ENCODE measurements at regions not wholly inside any gene's neighbourhood (a gene's known extent, or its start where the extent isn't known, plus 50 kb on each side); places are given as distances from the start of the nearest gene placed in this dataset.
A peak's percentile ranks its signal among the peaks of the same experiment; 100 is the strongest.

DNA sequence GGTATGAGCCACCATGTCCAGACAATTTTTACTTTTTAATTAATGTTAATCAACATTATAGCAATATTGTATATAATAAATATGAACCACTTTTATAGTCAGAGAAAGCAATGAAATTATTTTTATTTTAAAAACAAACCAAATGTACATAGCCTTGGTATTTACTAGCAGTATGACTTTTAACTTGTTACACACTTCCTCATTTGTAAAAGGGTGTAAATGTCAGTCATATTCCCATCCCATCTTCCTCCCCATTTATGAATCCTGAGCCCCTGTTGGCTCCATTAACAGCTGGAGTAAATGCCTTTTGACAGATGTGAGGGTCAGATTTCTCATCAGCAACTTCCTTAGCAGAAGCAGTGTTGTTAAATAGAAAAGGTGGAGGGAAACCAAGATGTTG lies 179.6 kb upstream of the SPRY1 start:
- POLR2A ChIA-PET, result no interaction called here
- H3K9me3 Mint-ChIP-seq, result no peaks in the 10 kb centered on the region
- H3K27ac Mint-ChIP-seq, result peak overlapping the region in 1 of 8 donors; percentile 38

DNA sequence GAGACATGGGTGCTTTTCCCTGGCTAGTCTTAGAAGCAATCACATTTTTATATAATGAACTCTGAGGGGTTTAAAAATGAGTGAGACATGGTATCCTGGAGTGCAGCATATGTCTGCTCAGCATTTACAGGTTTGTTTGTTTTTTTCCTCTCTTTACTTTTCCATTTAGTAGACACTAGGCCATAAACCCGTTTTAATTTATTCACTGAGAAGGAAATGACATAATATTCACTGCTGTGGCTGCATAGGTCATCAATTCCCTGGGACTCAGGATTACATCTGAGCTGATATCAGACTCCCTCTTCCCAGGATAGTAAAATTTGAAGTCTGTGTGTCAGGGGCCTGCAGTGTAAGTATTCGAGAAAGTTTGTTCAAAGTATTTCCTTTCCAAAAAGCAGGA lies 178.9 kb upstream of the SPRY1 start:
- H3K4me3 ChIP-seq (ENCODE audit: low read length), result no peak overlapping the region
- ChIA-PET CTCF (no interaction called here), POLR2A (no interaction called here)
- DNase-seq, result no peak
- H3K9me3 Mint-ChIP-seq, result no peaks in the 10 kb centered on the region
- no peaks in the 10 kb centered on the region for H3K27me3 Mint-ChIP-seq
- H3K27me3 ChIP-seq (ENCODE audit: insufficient read depth, low read length, poor library complexity, severe bottlenecking), result no peaks in the 10 kb centered on the region
- no peaks in the 10 kb centered on the region for H3K4me1 Mint-ChIP-seq
- no peak overlapping the region for H3K27ac ChIP-seq (ENCODE audit: low read depth, low read length)
- no peaks in the 10 kb centered on the region for H3K36me3 ChIP-seq (ENCODE audit: insufficient read depth, low read length)
- no peaks in the 10 kb centered on the region for H3K4me1 ChIP-seq (ENCODE audit: insufficient read depth, low read length)
- peaks cover 0 to 12% (median 6%) of the 10 kb centered on the region in 3 donors for H3K36me3 Mint-ChIP-seq
- no peak overlapping the region for H3K4me3 Mint-ChIP-seq
- no peaks in the 10 kb centered on the region for H3K9me3 ChIP-seq (ENCODE audit: low read length)
- H3K27ac Mint-ChIP-seq, result peak overlapping the region in 1 of 8 donors; percentile 51

More for the DNA sequence above, 179.6 kb upstream of the SPRY1 start:
- no peak for DNase-seq
- no peaks in the 10 kb centered on the region for H3K27me3 ChIP-seq (ENCODE audit: insufficient read depth, low read length, poor library complexity, severe bottlenecking)
- no peaks in the 10 kb centered on the region for H3K4me1 ChIP-seq (ENCODE audit: insufficient read depth, low read length)
- CTCF ChIA-PET, result no interaction called here
- no peak overlapping the region for H3K4me3 ChIP-seq (ENCODE audit: low read length)
- Mint-ChIP-seq H3K36me3 (peaks cover 2 to 6% (median 5%) of the 10 kb centered on the region in 3 donors), H3K4me3 (no peak overlapping the region), H3K4me1 (no peaks in the 10 kb centered on the region), H3K27me3 (no peaks in the 10 kb centered on the region)
- H3K36me3 ChIP-seq (ENCODE audit: insufficient read depth, low read length), result no peaks in the 10 kb centered on the region
- no peaks in the 10 kb centered on the region for H3K9me3 ChIP-seq (ENCODE audit: low read length)
- no peak overlapping the region for H3K27ac ChIP-seq (ENCODE audit: low read depth, low read length)

DNA sequence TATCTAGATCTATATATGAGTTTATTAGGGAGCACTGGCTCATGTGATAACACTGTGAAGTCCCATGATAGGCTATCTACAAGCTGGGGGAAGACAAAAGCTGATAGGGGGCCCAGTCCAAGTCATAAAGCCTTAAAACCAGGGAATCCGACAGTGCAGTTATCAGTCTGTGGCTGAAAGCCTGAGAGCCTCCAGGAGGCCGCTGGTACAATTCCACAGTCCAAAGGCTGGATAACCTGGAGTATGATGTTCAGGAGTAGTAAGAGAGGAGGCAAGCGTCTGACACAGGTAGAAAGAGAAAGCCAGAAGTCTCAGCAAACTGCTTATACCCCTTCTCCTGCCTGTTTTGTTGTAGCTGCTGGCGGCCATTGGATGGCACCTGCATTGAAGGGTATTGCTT lies 177.6 kb upstream of the SPRY1 start:
- Histone ChIP-seq H3K4me1 (ENCODE audit: insufficient read depth, low read length) (no peaks in the 10 kb centered on the region), H3K27ac (ENCODE audit: low read depth, low read length) (no peak overlapping the region), H3K4me3 (ENCODE audit: low read length) (no peak overlapping the region), H3K9me3 (ENCODE audit: low read length) (no peaks in the 10 kb centered on the region), H3K27me3 (ENCODE audit: insufficient read depth, low read length, poor library complexity, severe bottlenecking) (no peaks in the 10 kb centered on the region), H3K36me3 (ENCODE audit: insufficient read depth, low read length) (no peaks in the 10 kb centered on the region)
- DNase-seq, result no peak
- Mint-ChIP-seq H3K4me3 (no peak overlapping the region), H3K36me3 (peaks cover 1 to 25% (median 18%) of the 10 kb centered on the region in 3 donors), H3K9me3 (peaks cover 0 to 3% (median 0%) of the 10 kb centered on the region in 5 donors), H3K27me3 (no peaks in the 10 kb centered on the region), H3K4me1 (no peaks in the 10 kb centered on the region), H3K27ac (no peak overlapping the region)
- ChIA-PET POLR2A (no interaction called here), CTCF (no interaction called here)

DNA sequence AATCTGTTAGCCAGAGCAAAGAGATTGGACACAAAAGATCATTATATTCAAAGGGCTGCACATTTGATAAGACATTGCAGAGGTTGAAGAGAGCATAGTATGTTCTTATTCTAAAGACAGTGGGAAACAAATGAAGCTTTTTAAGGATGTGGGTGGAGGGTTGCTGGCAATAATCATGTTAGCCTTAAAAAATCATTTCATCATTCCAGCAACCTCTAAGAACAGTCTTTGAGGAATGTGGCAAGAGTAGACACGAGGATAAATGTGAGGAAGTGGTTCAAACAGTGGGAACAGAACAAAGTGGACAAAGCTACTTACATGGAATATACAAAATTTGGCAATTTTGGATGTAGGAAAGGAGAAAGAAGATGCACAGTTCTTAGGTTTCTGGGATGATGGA lies 167.3 kb upstream of the SPRY1 start:
- Histone ChIP-seq H3K4me1 (ENCODE audit: insufficient read depth, low read length) (no peaks in the 10 kb centered on the region), H3K27ac (ENCODE audit: low read depth, low read length) (no peak overlapping the region), H3K36me3 (ENCODE audit: insufficient read depth, low read length) (no peaks in the 10 kb centered on the region), H3K27me3 (ENCODE audit: insufficient read depth, low read length, poor library complexity, severe bottlenecking) (no peaks in the 10 kb centered on the region), H3K9me3 (ENCODE audit: low read length) (no peaks in the 10 kb centered on the region), H3K4me3 (ENCODE audit: low read length) (no peak overlapping the region)
- ChIA-PET POLR2A (no interaction called here), CTCF (no interaction called here)
- Mint-ChIP-seq H3K4me3 (no peak overlapping the region), H3K27me3 (peaks cover 0 to 3% of the 10 kb centered on the region in 2 donors), H3K9me3 (peaks cover 0 to 2% (median 0%) of the 10 kb centered on the region in 5 donors), H3K36me3 (peaks cover 19 to 68% (median 22%) of the 10 kb centered on the region in 3 donors), H3K4me1 (peaks cover 0 to 6% (median 1%) of the 10 kb centered on the region in 3 donors), H3K27ac (no peak overlapping the region)
- no peak for DNase-seq

DNA sequence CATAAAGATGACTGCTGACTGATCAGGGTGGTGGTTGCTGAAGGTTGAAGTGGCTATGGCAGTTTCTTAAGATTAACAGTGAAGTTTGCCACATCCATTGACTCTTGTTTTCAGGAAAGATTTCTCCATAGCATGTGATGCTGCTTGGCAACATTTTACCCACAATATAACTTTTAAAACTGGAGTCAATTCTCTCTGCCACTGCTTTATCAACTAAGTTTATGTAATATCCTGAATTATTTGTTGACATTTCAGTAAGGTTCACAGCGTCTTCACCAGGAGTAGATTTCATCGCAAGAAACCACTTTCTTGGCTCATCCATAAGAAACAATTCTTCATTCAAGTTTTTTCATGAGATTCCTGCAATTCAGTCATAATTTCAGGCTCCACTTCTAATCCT lies 166.5 kb upstream of the SPRY1 start:
- ChIA-PET CTCF (no interaction called here), POLR2A (no interaction called here)
- Mint-ChIP-seq H3K4me1 (peaks cover 0 to 6% (median 1%) of the 10 kb centered on the region in 3 donors), H3K27me3 (peaks cover 0 to 3% of the 10 kb centered on the region in 2 donors), H3K4me3 (no peak overlapping the region), H3K27ac (no peak overlapping the region), H3K9me3 (peaks cover 0 to 2% (median 0%) of the 10 kb centered on the region in 5 donors), H3K36me3 (peaks cover 20 to 68% (median 20%) of the 10 kb centered on the region in 3 donors)
- DNase-seq, result no peak
- Histone ChIP-seq H3K36me3 (ENCODE audit: insufficient read depth, low read length) (no peaks in the 10 kb centered on the region), H3K9me3 (ENCODE audit: low read length) (no peaks in the 10 kb centered on the region), H3K4me1 (ENCODE audit: insufficient read depth, low read length) (no peaks in the 10 kb centered on the region), H3K27ac (ENCODE audit: low read depth, low read length) (no peak overlapping the region), H3K27me3 (ENCODE audit: insufficient read depth, low read length, poor library complexity, severe bottlenecking) (no peaks in the 10 kb centered on the region), H3K4me3 (ENCODE audit: low read length) (no peak overlapping the region)

DNA sequence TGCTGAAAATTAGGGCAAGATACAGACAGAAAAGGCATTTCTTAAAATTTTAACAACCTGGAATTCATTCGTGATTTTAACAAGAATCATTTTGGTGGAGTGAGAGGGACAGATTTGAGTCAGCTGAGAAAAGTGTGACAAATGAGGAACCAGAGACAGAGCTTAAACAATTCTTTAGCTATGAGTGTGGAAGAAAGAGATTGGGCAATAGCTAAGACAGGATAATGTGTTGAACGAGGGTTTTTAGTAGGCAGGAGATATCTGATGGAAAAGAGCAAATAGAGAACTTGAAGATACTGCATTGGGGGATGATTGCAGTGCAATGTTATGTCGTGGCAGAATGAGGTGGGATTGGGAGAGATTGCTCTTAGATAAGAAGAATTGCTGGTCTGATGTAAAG lies 164.2 kb upstream of the SPRY1 start:
- Histone ChIP-seq H3K4me1 (ENCODE audit: insufficient read depth, low read length) (no peaks in the 10 kb centered on the region), H3K27me3 (ENCODE audit: insufficient read depth, low read length, poor library complexity, severe bottlenecking) (no peaks in the 10 kb centered on the region), H3K27ac (ENCODE audit: low read depth, low read length) (no peak overlapping the region), H3K9me3 (ENCODE audit: low read length) (no peaks in the 10 kb centered on the region), H3K4me3 (ENCODE audit: low read length) (no peak overlapping the region), H3K36me3 (ENCODE audit: insufficient read depth, low read length) (no peaks in the 10 kb centered on the region)
- Mint-ChIP-seq H3K9me3 (no peaks in the 10 kb centered on the region), H3K4me3 (no peak overlapping the region), H3K27me3 (no peaks in the 10 kb centered on the region), H3K36me3 (peaks cover 21 to 70% (median 23%) of the 10 kb centered on the region in 3 donors), H3K27ac (peak overlapping the region in 1 of 8 donors; percentile 7), H3K4me1 (peaks cover 0 to 6% (median 0%) of the 10 kb centered on the region in 3 donors)
- DNase-seq, result no peak
- POLR2A ChIA-PET, result no interaction called here
- CTCF ChIA-PET, result no interaction called here

DNA sequence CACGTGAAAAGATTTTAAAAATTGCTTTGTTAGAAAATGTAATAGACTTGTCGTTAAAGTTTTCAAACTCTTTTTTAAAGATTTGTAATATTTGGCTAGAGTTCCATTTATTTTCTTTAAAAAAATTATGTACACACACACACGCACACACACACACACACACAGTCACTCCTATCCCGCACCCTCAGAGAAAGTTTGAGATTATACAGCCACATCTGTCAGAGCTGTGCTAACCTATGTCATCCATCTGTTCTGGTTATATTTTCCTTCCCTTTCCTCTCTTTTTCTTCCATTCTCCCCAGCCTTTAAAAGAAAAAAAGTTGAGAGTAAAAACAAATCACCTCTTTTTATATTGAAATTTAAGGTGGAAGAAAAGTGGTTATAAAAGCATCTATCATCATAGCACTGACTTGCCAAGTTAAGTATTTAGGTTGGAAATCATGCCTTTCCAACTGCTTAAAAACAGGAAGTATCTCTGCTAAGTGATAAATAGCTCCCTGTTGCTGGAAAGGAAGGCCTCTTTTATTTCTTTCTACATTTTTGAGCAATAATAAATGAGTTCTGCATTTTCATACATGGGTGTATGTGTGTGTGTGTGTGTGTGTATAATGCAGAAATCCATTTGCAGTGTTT lies 163.3 kb upstream of the SPRY1 start:
- Mint-ChIP-seq H3K27ac (peak overlapping the region in 1 of 8 donors; percentile 10), H3K27me3 (no peaks in the 10 kb centered on the region), H3K36me3 (peaks cover 20 to 63% (median 21%) of the 10 kb centered on the region in 3 donors), H3K9me3 (no peaks in the 10 kb centered on the region), H3K4me1 (peaks cover 0 to 6% (median 0%) of the 10 kb centered on the region in 3 donors), H3K4me3 (no peak overlapping the region)
- CTCF ChIA-PET, result no interaction called here
- H3K4me1 ChIP-seq (ENCODE audit: insufficient read depth, low read length), result no peaks in the 10 kb centered on the region
- no peaks in the 10 kb centered on the region for H3K36me3 ChIP-seq (ENCODE audit: insufficient read depth, low read length)
- H3K9me3 ChIP-seq (ENCODE audit: low read length), result no peaks in the 10 kb centered on the region
- H3K4me3 ChIP-seq (ENCODE audit: low read length), result no peak overlapping the region
- no peak for DNase-seq
- no peak overlapping the region for H3K27ac ChIP-seq (ENCODE audit: low read depth, low read length)
- no peaks in the 10 kb centered on the region for H3K27me3 ChIP-seq (ENCODE audit: insufficient read depth, low read length, poor library complexity, severe bottlenecking)
- POLR2A ChIA-PET, result no interaction called here

DNA sequence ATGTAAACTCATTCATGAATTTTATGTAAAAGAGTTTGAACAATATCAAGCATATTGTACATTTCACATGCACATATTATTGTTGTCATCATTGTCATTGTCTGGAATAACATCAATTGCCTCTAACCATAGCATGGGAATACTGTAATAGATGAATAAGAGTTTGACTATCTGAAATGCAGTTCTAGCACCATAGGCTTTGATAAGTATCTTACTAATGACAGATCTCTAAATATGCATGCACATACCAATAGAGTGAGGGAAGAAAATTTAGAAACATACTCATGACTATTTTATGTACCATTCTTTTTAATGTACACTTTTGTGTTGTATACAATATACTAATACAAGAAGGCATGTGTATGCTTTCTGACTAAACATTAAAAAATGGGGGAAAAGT lies 161.6 kb upstream of the SPRY1 start:
- H3K4me1 ChIP-seq (ENCODE audit: insufficient read depth, low read length), result no peaks in the 10 kb centered on the region
- Mint-ChIP-seq H3K27ac (no peak overlapping the region), H3K4me3 (no peak overlapping the region), H3K4me1 (peaks cover 0 to 6% (median 0%) of the 10 kb centered on the region in 3 donors), H3K36me3 (peaks cover 14 to 65% (median 15%) of the 10 kb centered on the region in 3 donors), H3K9me3 (peaks cover 0 to 6% (median 3%) of the 10 kb centered on the region in 5 donors), H3K27me3 (no peaks in the 10 kb centered on the region)
- H3K9me3 ChIP-seq (ENCODE audit: low read length), result no peaks in the 10 kb centered on the region
- no peak overlapping the region for H3K27ac ChIP-seq (ENCODE audit: low read depth, low read length)
- ChIA-PET CTCF (no interaction called here), POLR2A (no interaction called here)
- H3K4me3 ChIP-seq (ENCODE audit: low read length), result no peak overlapping the region
- no peaks in the 10 kb centered on the region for H3K36me3 ChIP-seq (ENCODE audit: insufficient read depth, low read length)
- no peaks in the 10 kb centered on the region for H3K27me3 ChIP-seq (ENCODE audit: insufficient read depth, low read length, poor library complexity, severe bottlenecking)
- no peak for DNase-seq

All from CD8-positive, alpha-beta memory T cell (primary cell).